ENCODE measurements at regions not wholly inside any gene's neighbourhood (a gene's known extent, or its start where the extent isn't known, plus 50 kb on each side); places are given as distances from the start of the nearest gene placed in this dataset.

DNA sequence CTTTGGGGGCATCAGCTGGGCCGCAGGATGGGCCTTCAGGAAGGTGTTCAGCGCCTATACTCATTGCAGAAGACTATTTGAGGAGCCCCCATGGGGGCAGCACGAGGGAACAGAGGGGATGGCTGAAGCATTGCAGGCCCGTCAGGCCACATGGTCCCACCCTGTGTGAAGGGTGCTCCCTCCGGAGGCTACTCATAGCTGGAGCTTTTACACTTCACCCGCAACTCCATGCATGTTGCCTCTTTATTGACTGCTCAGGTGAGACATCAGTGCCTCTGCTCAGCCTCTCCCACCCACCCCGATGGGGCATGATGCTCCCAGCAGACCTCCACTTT lies 1500.9 kb downstream of the TBC1D22A start:
- TF ChIP-seq CTCF (IDR thresholded peaks at IDR 0.05; ENCODE audit: insufficient read depth, low read length) = no peak
- TF ChIP-seq, protein P1, sequence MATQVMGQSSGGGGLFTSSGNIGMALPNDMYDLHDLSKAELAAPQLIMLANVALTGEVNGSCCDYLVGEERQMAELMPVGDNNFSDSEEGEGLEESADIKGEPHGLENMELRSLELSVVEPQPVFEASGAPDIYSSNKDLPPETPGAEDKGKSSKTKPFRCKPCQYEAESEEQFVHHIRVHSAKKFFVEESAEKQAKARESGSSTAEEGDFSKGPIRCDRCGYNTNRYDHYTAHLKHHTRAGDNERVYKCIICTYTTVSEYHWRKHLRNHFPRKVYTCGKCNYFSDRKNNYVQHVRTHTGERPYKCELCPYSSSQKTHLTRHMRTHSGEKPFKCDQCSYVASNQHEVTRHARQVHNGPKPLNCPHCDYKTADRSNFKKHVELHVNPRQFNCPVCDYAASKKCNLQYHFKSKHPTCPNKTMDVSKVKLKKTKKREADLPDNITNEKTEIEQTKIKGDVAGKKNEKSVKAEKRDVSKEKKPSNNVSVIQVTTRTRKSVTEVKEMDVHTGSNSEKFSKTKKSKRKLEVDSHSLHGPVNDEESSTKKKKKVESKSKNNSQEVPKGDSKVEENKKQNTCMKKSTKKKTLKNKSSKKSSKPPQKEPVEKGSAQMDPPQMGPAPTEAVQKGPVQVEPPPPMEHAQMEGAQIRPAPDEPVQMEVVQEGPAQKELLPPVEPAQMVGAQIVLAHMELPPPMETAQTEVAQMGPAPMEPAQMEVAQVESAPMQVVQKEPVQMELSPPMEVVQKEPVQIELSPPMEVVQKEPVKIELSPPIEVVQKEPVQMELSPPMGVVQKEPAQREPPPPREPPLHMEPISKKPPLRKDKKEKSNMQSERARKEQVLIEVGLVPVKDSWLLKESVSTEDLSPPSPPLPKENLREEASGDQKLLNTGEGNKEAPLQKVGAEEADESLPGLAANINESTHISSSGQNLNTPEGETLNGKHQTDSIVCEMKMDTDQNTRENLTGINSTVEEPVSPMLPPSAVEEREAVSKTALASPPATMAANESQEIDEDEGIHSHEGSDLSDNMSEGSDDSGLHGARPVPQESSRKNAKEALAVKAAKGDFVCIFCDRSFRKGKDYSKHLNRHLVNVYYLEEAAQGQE (IDR thresholded peaks at IDR 0.05; ENCODE audit: insufficient replicate concordance, low read depth) = no peak

All from HL-60 (cell line).